GM23338 (cell line): ENCODE measurements at regions not wholly inside any gene's neighbourhood (a gene's known extent, or its start where the extent isn't known, plus 50 kb on each side); places are given as distances from the start of the nearest gene placed in this dataset.

ENCODE experiments used
- ATAC-seq: fragments of 200-7000 bp; cut with Tn5 transposase; 3 replicates; pipeline ENCODE4 v1.9.1; 2020
- DNase-seq: peaks from one replicate; pipeline ENCODE4 v3.0.0-alpha.2; 2015; ENCODE audit warnings: low spot score
- H2AFZ ChIP-seq: fragments of 200-600 bp; sonication (generic); 2 replicates; pipeline ENCODE4 v1.8.0; 2016; ENCODE audit warnings: antibody characterized with exemption, mild to moderate bottlenecking, moderate library complexity
- H3F3A ChIP-seq: fragments of 200-600 bp; sonication (generic); replicated peaks from 2 replicates; pipeline ENCODE4 v1.8.0; 2017; ENCODE audit warnings: antibody characterized with exemption, mixed run types, low read depth
- H3K27ac ChIP-seq: fragments of 200-600 bp; sonication (generic); 2 replicates; pipeline ENCODE4 v1.6.1; 2016; ENCODE audit warnings: low read depth
- H3K27me3 ChIP-seq: fragments of 200-600 bp; sonication (generic); 2 replicates; pipeline ENCODE4 v1.8.0; 2016; ENCODE audit warnings: mild to moderate bottlenecking, mixed run types, moderate library complexity; ENCODE audit not compliant: insufficient read depth
- H3K36me3 ChIP-seq: fragments of 200-600 bp; sonication (generic); 2 replicates; pipeline ENCODE4 v1.8.0; 2016; ENCODE audit warnings: mild to moderate bottlenecking; ENCODE audit not compliant: insufficient read depth
- H3K4me1 ChIP-seq: fragments of 200-600 bp; sonication (generic); 2 replicates; pipeline ENCODE4 v1.8.0; 2016; ENCODE audit warnings: mild to moderate bottlenecking, moderate library complexity; ENCODE audit not compliant: insufficient read depth
- H3K4me2 ChIP-seq: fragments of 200-600 bp; sonication (generic); 2 replicates; pipeline ENCODE4 v1.7.1; 2017; ENCODE audit warnings: mixed run types
- H3K4me3 ChIP-seq: fragments of 200-600 bp; sonication (generic); 2 replicates; pipeline ENCODE4 v1.6.1; 2016; ENCODE audit warnings: mixed run types
- H3K79me2 ChIP-seq: fragments of 200-600 bp; sonication (generic); replicated peaks from 2 replicates; pipeline ENCODE4 v1.8.0; 2017; ENCODE audit warnings: mild to moderate bottlenecking; ENCODE audit not compliant: insufficient read depth
- H3K9me2 ChIP-seq: fragments of 200-600 bp; sonication (generic); 2 replicates; pipeline ENCODE4 v1.8.0; 2017; ENCODE audit not compliant: insufficient read depth
- H4K20me1 ChIP-seq: fragments of 200-600 bp; sonication (generic); replicated peaks from 2 replicates; pipeline ENCODE4 v1.8.0; 2017; ENCODE audit warnings: mild to moderate bottlenecking; ENCODE audit not compliant: insufficient read depth
- H3K27ac Mint-ChIP-seq: 2 replicates; pipeline ENCODE4 v1.8.0; 2020; ENCODE audit warnings: inconsistent platforms, mild to moderate bottlenecking, moderate library complexity, mixed read lengths
- H3K27me3 Mint-ChIP-seq: 3 replicates; pipeline ENCODE4 v1.8.0; 2022; ENCODE audit warnings: low read depth, mild to moderate bottlenecking, moderate library complexity, mixed read lengths, inconsistent platforms; ENCODE audit not compliant: insufficient read depth, poor library complexity
- H3K36me3 Mint-ChIP-seq: 3 replicates; pipeline ENCODE4 v1.8.0; 2021; ENCODE audit warnings: low read depth, mild to moderate bottlenecking, inconsistent platforms, moderate library complexity, mixed read lengths
- H3K4me1 Mint-ChIP-seq: 3 replicates; pipeline ENCODE4 v1.8.0; 2020; ENCODE audit warnings: mild to moderate bottlenecking, inconsistent platforms, mixed read lengths
- H3K4me3 Mint-ChIP-seq: 3 replicates; pipeline ENCODE4 v1.8.0; 2021; ENCODE audit warnings: moderate library complexity, mild to moderate bottlenecking, inconsistent platforms, mixed read lengths
- H3K9me3 Mint-ChIP-seq: 3 replicates; pipeline ENCODE4 v1.8.0; 2020; ENCODE audit warnings: moderate library complexity, mild to moderate bottlenecking, inconsistent platforms, mixed read lengths
- EZH2 ChIP-seq: fragments of 200-600 bp; sonication (generic); IDR thresholded peaks from one replicate; pipeline ENCODE4 v1.8.0; 2017; ENCODE audit warnings: antibody characterized with exemption, mild to moderate bottlenecking, low read depth; ENCODE audit not compliant: unreplicated experiment
- EZH2phosphoT487 ChIP-seq: fragments of 200-600 bp; sonication (generic); IDR thresholded peaks from one replicate; pipeline ENCODE4 v1.8.1; 2018; ENCODE audit warnings: antibody characterized with exemption; ENCODE audit not compliant: unreplicated experiment
- JUNB ChIP-seq: IDR thresholded peaks from one replicate; pipeline ENCODE4 v1.6.1; 2016; ENCODE audit warnings: antibody characterized with exemption; ENCODE audit not compliant: unreplicated experiment
- NANOG ChIP-seq: IDR thresholded peaks from 2 replicates; pipeline ENCODE4 v1.6.1; 2016; ENCODE audit warnings: antibody characterized with exemption, borderline replicate concordance
- ZNF114 ChIP-seq: fragments of 250-450 bp; sonication (Bioruptor Pico); IDR thresholded peaks from 2 replicates; pipeline ENCODE4 v1.5.0; 2020; ENCODE audit warnings: mild to moderate bottlenecking, moderate library complexity
- ZNF331 ChIP-seq: fragments of 250-450 bp; sonication (Bioruptor Pico); IDR thresholded peaks from 2 replicates; pipeline ENCODE4 v1.5.0; 2020; ENCODE audit warnings: low read depth, mild to moderate bottlenecking, moderate library complexity
- TF ChIP-seq, protein P1 (sequence below), 2 experiments: fragments of 200-600 bp in 1 of 2; sonication (generic) in 1 of 2; conservative IDR thresholded peaks; 2 replicates each; pipeline versions ENCODE4 v1.5.1 to v1.6.1; 2016 to 2017; ENCODE audit warnings: antibody characterized with exemption in 2 of 2, low read depth in 2 of 2, mild to moderate bottlenecking in 2 of 2, moderate library complexity in 1 of 2
- TF ChIP-seq, protein P2 (sequence below): fragments of 250-450 bp; sonication (Bioruptor Pico); IDR thresholded peaks from 2 replicates; pipeline ENCODE4 v1.5.0; 2020; ENCODE audit warnings: mild to moderate bottlenecking, moderate library complexity

DNA sequence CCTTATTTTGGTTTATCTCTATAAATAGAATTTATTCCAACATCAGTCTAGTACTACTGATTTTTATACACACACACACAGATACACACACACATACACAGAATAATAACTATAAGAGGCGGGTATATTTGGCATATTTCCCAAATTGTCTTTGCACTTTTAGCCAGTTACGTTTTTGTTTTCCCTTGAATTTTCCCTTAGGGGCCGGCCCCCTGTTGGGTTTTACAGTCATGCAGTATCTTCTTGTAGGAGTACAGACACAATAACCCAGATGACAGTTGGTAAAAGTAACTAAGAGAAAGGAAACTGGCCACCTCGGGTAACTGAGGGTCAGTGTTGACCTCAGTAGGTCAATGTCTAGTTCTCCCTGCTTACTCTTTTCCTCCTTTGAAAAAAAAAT is 50.9 kb downstream of the DISP1 start:
- H3K27me3 Mint-ChIP-seq, result peaks cover 2% of the 10 kb centered on the region
- no peak overlapping the region for H3K4me3 Mint-ChIP-seq
- no peaks in the 10 kb centered on the region for H3K9me3 Mint-ChIP-seq
- Histone ChIP-seq H3F3A (no peaks in the 10 kb centered on the region), H4K20me1 (no peaks in the 10 kb centered on the region; the same call in 1 of the 2 replicates), H3K4me1 (0 out of 2 replicates have a peak, but pooled peaks cover 4% of the 10 kb centered on the region), H3K27me3 (no peaks in the 10 kb centered on the region), H3K4me3 (no peak overlapping the region), H3K4me2 (no peak overlapping the region), H3K36me3 (no peaks in the 10 kb centered on the region), H2AFZ (no peak overlapping the region), H3K79me2 (no peaks in the 10 kb centered on the region), H3K27ac (no peak overlapping the region), H3K9me2 (no peaks in the 10 kb centered on the region)
- no peaks in the 10 kb centered on the region for H3K36me3 Mint-ChIP-seq
- peak; percentile 54; the same call in 2 of the 3 replicates for ATAC-seq
- no peak overlapping the region; the same call in 1 of the 2 replicates for H3K27ac Mint-ChIP-seq
- peak; percentile 25 for DNase-seq
- TF ChIP-seq EZH2phosphoT487 (no peak), JUNB (no peak), ZNF114 (no peak), ZNF331 (no peak), EZH2 (no peak), NANOG (no peak)
- TF ChIP-seq, protein P1, sequence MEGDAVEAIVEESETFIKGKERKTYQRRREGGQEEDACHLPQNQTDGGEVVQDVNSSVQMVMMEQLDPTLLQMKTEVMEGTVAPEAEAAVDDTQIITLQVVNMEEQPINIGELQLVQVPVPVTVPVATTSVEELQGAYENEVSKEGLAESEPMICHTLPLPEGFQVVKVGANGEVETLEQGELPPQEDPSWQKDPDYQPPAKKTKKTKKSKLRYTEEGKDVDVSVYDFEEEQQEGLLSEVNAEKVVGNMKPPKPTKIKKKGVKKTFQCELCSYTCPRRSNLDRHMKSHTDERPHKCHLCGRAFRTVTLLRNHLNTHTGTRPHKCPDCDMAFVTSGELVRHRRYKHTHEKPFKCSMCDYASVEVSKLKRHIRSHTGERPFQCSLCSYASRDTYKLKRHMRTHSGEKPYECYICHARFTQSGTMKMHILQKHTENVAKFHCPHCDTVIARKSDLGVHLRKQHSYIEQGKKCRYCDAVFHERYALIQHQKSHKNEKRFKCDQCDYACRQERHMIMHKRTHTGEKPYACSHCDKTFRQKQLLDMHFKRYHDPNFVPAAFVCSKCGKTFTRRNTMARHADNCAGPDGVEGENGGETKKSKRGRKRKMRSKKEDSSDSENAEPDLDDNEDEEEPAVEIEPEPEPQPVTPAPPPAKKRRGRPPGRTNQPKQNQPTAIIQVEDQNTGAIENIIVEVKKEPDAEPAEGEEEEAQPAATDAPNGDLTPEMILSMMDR (conservative IDR thresholded peaks at IDR 0.05; ENCODE audit: low read depth in 2 of 2), result no peak
- TF ChIP-seq, protein P2, sequence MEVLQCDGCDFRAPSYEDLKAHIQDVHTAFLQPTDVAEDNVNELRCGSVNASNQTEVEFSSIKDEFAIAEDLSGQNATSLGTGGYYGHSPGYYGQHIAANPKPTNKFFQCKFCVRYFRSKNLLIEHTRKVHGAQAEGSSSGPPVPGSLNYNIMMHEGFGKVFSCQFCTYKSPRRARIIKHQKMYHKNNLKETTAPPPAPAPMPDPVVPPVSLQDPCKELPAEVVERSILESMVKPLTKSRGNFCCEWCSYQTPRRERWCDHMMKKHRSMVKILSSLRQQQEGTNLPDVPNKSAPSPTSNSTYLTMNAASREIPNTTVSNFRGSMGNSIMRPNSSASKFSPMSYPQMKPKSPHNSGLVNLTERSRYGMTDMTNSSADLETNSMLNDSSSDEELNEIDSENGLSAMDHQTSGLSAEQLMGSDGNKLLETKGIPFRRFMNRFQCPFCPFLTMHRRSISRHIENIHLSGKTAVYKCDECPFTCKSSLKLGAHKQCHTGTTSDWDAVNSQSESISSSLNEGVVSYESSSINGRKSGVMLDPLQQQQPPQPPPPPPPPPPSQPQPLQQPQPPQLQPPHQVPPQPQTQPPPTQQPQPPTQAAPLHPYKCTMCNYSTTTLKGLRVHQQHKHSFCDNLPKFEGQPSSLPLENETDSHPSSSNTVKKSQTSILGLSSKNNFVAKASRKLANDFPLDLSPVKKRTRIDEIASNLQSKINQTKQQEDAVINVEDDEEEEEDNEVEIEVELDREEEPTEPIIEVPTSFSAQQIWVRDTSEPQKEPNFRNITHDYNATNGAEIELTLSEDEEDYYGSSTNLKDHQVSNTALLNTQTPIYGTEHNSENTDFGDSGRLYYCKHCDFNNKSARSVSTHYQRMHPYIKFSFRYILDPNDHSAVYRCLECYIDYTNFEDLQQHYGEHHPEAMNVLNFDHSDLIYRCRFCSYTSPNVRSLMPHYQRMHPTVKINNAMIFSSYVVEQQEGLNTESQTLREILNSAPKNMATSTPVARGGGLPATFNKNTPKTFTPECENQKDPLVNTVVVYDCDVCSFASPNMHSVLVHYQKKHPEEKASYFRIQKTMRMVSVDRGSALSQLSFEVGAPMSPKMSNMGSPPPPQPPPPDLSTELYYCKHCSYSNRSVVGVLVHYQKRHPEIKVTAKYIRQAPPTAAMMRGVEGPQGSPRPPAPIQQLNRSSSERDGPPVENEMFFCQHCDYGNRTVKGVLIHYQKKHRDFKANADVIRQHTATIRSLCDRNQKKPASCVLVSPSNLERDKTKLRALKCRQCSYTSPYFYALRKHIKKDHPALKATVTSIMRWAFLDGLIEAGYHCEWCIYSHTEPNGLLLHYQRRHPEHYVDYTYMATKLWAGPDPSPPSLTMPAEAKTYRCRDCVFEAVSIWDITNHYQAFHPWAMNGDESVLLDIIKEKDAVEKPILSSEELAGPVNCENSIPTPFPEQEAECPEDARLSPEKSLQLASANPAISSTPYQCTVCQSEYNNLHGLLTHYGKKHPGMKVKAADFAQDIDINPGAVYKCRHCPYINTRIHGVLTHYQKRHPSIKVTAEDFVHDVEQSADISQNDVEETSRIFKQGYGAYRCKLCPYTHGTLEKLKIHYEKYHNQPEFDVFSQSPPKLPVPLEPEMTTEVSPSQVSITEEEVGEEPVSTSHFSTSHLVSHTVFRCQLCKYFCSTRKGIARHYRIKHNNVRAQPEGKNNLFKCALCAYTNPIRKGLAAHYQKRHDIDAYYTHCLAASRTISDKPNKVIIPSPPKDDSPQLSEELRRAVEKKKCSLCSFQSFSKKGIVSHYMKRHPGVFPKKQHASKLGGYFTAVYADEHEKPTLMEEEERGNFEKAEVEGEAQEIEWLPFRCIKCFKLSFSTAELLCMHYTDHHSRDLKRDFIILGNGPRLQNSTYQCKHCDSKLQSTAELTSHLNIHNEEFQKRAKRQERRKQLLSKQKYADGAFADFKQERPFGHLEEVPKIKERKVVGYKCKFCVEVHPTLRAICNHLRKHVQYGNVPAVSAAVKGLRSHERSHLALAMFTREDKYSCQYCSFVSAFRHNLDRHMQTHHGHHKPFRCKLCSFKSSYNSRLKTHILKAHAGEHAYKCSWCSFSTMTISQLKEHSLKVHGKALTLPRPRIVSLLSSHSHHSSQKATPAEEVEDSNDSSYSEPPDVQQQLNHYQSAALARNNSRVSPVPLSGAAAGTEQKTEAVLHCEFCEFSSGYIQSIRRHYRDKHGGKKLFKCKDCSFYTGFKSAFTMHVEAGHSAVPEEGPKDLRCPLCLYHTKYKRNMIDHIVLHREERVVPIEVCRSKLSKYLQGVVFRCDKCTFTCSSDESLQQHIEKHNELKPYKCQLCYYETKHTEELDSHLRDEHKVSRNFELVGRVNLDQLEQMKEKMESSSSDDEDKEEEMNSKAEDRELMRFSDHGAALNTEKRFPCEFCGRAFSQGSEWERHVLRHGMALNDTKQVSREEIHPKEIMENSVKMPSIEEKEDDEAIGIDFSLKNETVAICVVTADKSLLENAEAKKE (CRISPR knock-in tag), result no peak
- H3K4me1 Mint-ChIP-seq, result peaks cover 11% of the 10 kb centered on the region
